Left kidney (tissue), 1 donor: ENCODE measurements at regions not wholly inside any gene's neighbourhood (a gene's known extent, or its start where the extent isn't known, plus 50 kb on each side); places are given as distances from the start of the nearest gene placed in this dataset.
"Not testable (repeated sequence)": the region's sequence is repeated elsewhere in the genome, so short reads cannot be mapped to it uniquely, and the experiment has no call there.

Experiments
- DNase-seq: peaks from one replicate; pipeline ENCODE4 v3.0.0-alpha.2; 2013

- no peak for DNase-seq
These were observed 198.3 kb downstream of the MN1 start for GRCh38 chr22:27603111-27603799.

- DNase-seq, result no peak
These were observed 197.8 kb downstream of the MN1 start for GRCh38 chr22:27603800-27604144.

GRCh38 chr22:27605390-27605789 is 196.2 kb downstream of the MN1 start:
- DNase-seq, result no peak

- not testable (repeated sequence) for DNase-seq
These were observed 193.8 kb downstream of the MN1 start for GRCh38 chr22:27607750-27608149.

- no peak for DNase-seq
These were observed 192.1 kb downstream of the MN1 start for GRCh38 chr22:27609451-27609888.

GRCh38 chr22:27610164-27610563 is 191.4 kb downstream of the MN1 start:
- not testable (repeated sequence) for DNase-seq

GRCh38 chr22:27610863-27611786 is 190.4 kb downstream of the MN1 start:
- DNase-seq, result no peak

- DNase-seq, result no peak
These were observed 189.4 kb downstream of the MN1 start for GRCh38 chr22:27612115-27612514.

GRCh38 chr22:27613099-27614005 is 188.2 kb downstream of the MN1 start:
- no peak for DNase-seq

- no peak for DNase-seq
These were observed 187.4 kb downstream of the MN1 start for GRCh38 chr22:27614006-27614649.

- no peak for DNase-seq
These were observed 186.9 kb downstream of the MN1 start for GRCh38 chr22:27614650-27615007.

GRCh38 chr22:27615408-27615807 is 186.1 kb downstream of the MN1 start:
- no peak for DNase-seq

- DNase-seq, result no peak
These were observed 185.5 kb downstream of the MN1 start for GRCh38 chr22:27616033-27616432.

- no peak for DNase-seq
These were observed 184.2 kb downstream of the MN1 start for GRCh38 chr22:27617214-27617881.

GRCh38 chr22:27620367-27621154 is 181.0 kb downstream of the MN1 start:
- DNase-seq, result no peak

GRCh38 chr22:27621486-27622070 is 180.0 kb downstream of the MN1 start:
- DNase-seq, result no peak

GRCh38 chr22:27624042-27624441 is 177.5 kb downstream of the MN1 start:
- no peak for DNase-seq

GRCh38 chr22:27624705-27625104 is 176.9 kb downstream of the MN1 start:
- no peak for DNase-seq

- DNase-seq, result no peak
These were observed 175.5 kb downstream of the MN1 start for GRCh38 chr22:27625769-27626674.
